ENCODE measurements at regions not wholly inside any gene's neighbourhood (a gene's known extent, or its start where the extent isn't known, plus 50 kb on each side); places are given as distances from the start of the nearest gene placed in this dataset.

DNA sequence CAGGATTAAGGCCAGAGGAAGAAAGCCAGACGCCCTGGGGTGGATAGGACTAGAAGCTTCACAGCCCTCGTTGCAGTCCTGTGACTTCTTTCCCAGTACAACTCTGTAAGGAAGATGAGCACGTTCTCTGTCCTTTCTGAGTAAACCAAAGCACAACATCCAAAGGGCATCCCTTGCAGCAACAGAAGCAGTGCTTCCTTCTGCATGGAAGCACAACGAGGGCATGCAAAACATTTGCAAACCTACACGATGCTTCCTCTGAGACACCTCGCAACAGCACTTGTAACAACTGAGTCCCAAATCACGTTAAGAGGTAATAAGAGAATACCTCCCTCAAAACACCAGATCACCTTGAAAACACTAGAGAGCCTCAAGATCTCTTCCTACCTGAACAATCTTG is 335.7 kb upstream of the RASGEF1B start:
- TF ChIP-seq, protein P1, sequence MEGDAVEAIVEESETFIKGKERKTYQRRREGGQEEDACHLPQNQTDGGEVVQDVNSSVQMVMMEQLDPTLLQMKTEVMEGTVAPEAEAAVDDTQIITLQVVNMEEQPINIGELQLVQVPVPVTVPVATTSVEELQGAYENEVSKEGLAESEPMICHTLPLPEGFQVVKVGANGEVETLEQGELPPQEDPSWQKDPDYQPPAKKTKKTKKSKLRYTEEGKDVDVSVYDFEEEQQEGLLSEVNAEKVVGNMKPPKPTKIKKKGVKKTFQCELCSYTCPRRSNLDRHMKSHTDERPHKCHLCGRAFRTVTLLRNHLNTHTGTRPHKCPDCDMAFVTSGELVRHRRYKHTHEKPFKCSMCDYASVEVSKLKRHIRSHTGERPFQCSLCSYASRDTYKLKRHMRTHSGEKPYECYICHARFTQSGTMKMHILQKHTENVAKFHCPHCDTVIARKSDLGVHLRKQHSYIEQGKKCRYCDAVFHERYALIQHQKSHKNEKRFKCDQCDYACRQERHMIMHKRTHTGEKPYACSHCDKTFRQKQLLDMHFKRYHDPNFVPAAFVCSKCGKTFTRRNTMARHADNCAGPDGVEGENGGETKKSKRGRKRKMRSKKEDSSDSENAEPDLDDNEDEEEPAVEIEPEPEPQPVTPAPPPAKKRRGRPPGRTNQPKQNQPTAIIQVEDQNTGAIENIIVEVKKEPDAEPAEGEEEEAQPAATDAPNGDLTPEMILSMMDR (IDR thresholded peaks at IDR 0.05; ENCODE audit: unreplicated experiment): no peak
- DNase-seq (ENCODE audit: low spot score in 2 of 2, unreplicated experiment in 2 of 2): no peak
- Mint-ChIP-seq H3K36me3 (no peaks in the 10 kb centered on the region), H3K4me1 (peaks cover 5% of the 10 kb centered on the region), H3K27me3 (ENCODE audit: low read depth) (peaks cover 21% of the 10 kb centered on the region), H3K27ac (no peak overlapping the region), H3K4me3 (no peak overlapping the region), H3K9me3 (no peaks in the 10 kb centered on the region)

DNA sequence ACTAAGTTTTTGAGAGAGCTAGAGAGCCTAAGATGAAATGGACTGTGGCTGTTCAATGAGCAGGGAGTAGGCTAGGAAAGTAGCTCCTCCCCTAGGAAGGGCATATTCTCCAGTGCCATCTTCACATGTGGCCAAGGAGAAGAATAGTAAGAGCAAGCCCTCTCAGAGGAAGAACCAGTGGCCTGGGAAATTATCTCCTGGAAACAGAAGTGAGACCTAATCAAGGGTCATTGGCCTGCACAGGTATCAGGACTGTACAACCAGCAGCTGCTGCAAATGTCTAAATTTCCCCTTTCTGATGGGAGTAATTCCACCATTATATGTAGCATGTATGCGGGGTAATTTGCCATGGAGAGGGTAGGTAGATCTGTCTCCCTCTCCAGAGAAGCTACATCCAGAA is 334.8 kb upstream of the RASGEF1B start:
- Mint-ChIP-seq H3K27ac (no peak overlapping the region), H3K4me1 (peaks cover 5% of the 10 kb centered on the region), H3K4me3 (no peak overlapping the region), H3K36me3 (no peaks in the 10 kb centered on the region), H3K27me3 (ENCODE audit: low read depth) (peaks cover 21% of the 10 kb centered on the region), H3K9me3 (no peaks in the 10 kb centered on the region)
- TF ChIP-seq, protein P1 (IDR thresholded peaks at IDR 0.05; ENCODE audit: unreplicated experiment): no peak
- DNase-seq (ENCODE audit: low spot score in 2 of 2, unreplicated experiment in 2 of 2): no peak

DNA sequence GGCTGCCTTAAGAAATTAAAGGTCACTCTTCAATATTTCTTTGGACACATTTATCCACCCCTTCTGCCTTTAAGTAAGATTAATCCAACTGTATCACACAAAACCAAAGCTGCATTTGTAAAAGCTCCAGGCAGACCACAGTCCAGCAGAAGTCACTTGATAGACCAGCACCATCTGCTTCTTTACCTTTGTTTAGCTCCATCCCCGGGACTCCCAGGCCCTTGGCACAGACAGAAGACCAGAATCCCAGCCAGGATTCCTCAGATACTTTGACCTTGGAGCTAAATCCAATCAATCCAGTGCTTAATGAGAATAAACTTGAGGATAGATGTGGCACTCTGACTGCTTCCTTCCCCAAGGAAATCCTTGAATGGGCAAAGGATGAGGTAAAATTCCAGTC is 333.1 kb upstream of the RASGEF1B start:
- Mint-ChIP-seq H3K36me3 (no peaks in the 10 kb centered on the region), H3K27ac (no peak overlapping the region), H3K9me3 (peaks cover 4% of the 10 kb centered on the region), H3K4me3 (no peak overlapping the region), H3K4me1 (peaks cover 5% of the 10 kb centered on the region), H3K27me3 (ENCODE audit: low read depth) (peaks cover 21% of the 10 kb centered on the region)
- DNase-seq (ENCODE audit: low spot score in 2 of 2, unreplicated experiment in 2 of 2): no peak
- TF ChIP-seq, protein P1 (IDR thresholded peaks at IDR 0.05; ENCODE audit: unreplicated experiment): no peak

DNA sequence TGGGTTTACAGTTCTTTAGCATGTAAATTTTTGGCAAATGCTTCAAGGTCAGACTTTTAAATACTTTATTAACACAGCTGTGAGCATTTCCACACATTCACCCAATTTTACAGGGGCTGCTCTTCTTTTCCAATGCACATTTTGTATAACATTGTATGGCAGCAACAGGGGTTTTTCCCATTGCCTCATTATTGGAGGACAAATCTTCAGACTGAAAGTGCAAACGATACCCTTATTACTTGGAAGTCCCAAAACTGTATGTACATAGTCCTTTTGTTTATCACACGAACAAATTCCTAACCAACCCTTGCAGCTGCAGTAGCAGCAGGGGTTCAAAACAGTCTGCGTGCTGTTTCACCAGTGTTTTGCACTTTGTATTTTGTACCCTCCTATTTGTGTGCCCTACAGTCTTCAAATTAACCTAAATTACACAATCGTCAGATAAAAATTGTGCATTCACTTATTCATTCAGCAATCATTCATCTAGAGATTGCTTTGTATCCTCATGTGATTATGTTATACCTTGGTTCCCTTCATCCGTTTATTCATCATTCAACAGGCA is 330.7 kb upstream of the RASGEF1B start:
- H3K4me3 Mint-ChIP-seq: no peak overlapping the region
- H3K9me3 Mint-ChIP-seq: peaks cover 8% of the 10 kb centered on the region
- no peaks in the 10 kb centered on the region for H3K4me1 Mint-ChIP-seq
- peaks cover 19% of the 10 kb centered on the region for H3K27me3 Mint-ChIP-seq (ENCODE audit: low read depth)
- H3K27ac Mint-ChIP-seq: no peak overlapping the region
- TF ChIP-seq, protein P1 (IDR thresholded peaks at IDR 0.05; ENCODE audit: unreplicated experiment): no peak
- DNase-seq (ENCODE audit: low spot score in 2 of 2, unreplicated experiment in 2 of 2): no peak
- H3K36me3 Mint-ChIP-seq: no peaks in the 10 kb centered on the region

DNA sequence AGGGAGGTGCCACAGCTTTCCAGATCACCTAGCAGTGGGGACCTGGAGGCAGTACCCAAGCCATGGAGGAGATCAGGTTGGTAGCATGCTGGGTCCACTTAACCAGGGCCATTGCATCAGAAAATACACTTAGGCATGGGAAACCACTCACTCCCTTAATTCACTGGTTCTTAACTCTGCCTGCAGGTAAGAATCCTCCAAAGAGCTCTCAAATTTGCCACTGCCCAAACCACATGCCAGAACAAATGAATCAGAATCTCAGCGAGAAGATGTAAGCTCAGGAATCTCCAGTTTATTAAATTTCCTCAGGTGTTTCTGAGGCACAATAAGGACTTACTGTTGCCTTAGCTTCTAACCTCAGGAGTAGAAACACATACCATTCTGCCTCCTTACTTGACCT is 327.7 kb upstream of the RASGEF1B start:
- Mint-ChIP-seq H3K9me3 (peaks cover 15% of the 10 kb centered on the region), H3K36me3 (no peaks in the 10 kb centered on the region), H3K27ac (no peak overlapping the region), H3K4me1 (no peaks in the 10 kb centered on the region), H3K4me3 (no peak overlapping the region), H3K27me3 (ENCODE audit: low read depth) (peaks cover 15% of the 10 kb centered on the region)
- TF ChIP-seq, protein P1 (IDR thresholded peaks at IDR 0.05; ENCODE audit: unreplicated experiment): no peak
- no peak for DNase-seq (ENCODE audit: low spot score in 2 of 2, unreplicated experiment in 2 of 2)
